GM12878 (cell line): ENCODE measurements at regions not wholly inside any gene's neighbourhood (a gene's known extent, or its start where the extent isn't known, plus 50 kb on each side); places are given as distances from the start of the nearest gene placed in this dataset.

Experiments
- ATAC-seq: fragments of 200-7000 bp; cut with Tn5 transposase; 3 replicates; pipeline ENCODE4 v1.9.1; 2020; ENCODE audit warnings: mild to moderate bottlenecking, moderate library complexity
- BruUV-seq: library from RNA; stranded (reverse); fragments of 400-500 nt; replicated peaks from 2 replicates; lab custom pipeline; 2021; lab: Mats Ljungman, UMichigan
- CTCF ChIA-PET: fragments of 300-600 bp; sonication (Branson Sonifier 250); formaldehyde crosslinking; extraction: SDS; loops from one replicate; lab custom pipeline; 2021; ENCODE audit warnings: inconsistent platforms; lab: Yijun Ruan, JAX
- POLR2A ChIA-PET: fragments of 350-600 bp; formaldehyde crosslinking; extraction: SDS; loops from one replicate; lab custom pipeline; 2021; ENCODE audit warnings: inconsistent platforms; lab: Charles Lee
- RAD21 ChIA-PET: fragments of 300-600 bp; sonication (Branson Sonifier 250); formaldehyde crosslinking; loops from one replicate; lab custom pipeline; 2023; ENCODE audit warnings: antibody characterized with exemption; ENCODE audit not compliant: unreplicated experiment; lab: Charles Lee
- SMC1A ChIA-PET: fragments of 300-600 bp; sonication (Branson Sonifier 250); formaldehyde crosslinking; loops from one replicate; lab custom pipeline; 2023; ENCODE audit not compliant: unreplicated experiment, uncharacterized antibody; lab: Charles Lee
- DNase-seq: peaks from one replicate; pipeline ENCODE4 v3.0.0-alpha.2; 2011; ENCODE audit warnings: low read depth, low spot score
- FAIRE-seq: peaks from 3 replicates; lab custom pipeline; 2011; peaks lifted over from hg19 to GRCh38; lab: Jason Lieb, UNC
- H2AFZ ChIP-seq: 2 replicates; pipeline ENCODE4 v1.6.0; 2011; ENCODE audit warnings: low read depth, low read length, control low read depth; ENCODE audit not compliant: control insufficient read depth
- H3K27ac ChIP-seq: 2 replicates; pipeline ENCODE4 v1.5.1; 2011; ENCODE audit warnings: control low read depth; ENCODE audit not compliant: control insufficient read depth, insufficient read depth
- H3K27me3 ChIP-seq, 2 experiments: replicated peaks in 1 of 2; 2 replicates each; pipeline versions ENCODE4 v1.6.0 to v1.6.1; 2011; ENCODE audit warnings: low read length in 1 of 2; ENCODE audit not compliant: control insufficient read depth in 2 of 2, insufficient read depth in 2 of 2
- H3K36me3 ChIP-seq, 2 experiments: 2 replicates each; pipeline ENCODE4 v1.5.1; 2011; ENCODE audit warnings: low read length in 1 of 2; ENCODE audit not compliant: control insufficient read depth in 2 of 2, insufficient read depth in 2 of 2
- H3K4me1 ChIP-seq: 2 replicates; pipeline ENCODE4 v1.6.1; 2011; ENCODE audit warnings: mild to moderate bottlenecking, low read length, moderate library complexity, mixed read lengths; ENCODE audit not compliant: control insufficient read depth, insufficient read depth
- H3K4me2 ChIP-seq: 2 replicates; pipeline ENCODE4 v1.6.0; 2011; ENCODE audit warnings: control low read depth; ENCODE audit not compliant: control insufficient read depth, insufficient read depth
- H3K4me3 ChIP-seq: fragments of 200-600 bp; sonication (generic); 2 replicates; pipeline ENCODE4 v1.5.1; 2016
- H3K79me2 ChIP-seq: 2 replicates; pipeline ENCODE4 v1.6.0; 2011; ENCODE audit warnings: low read length; ENCODE audit not compliant: control insufficient read depth, insufficient read depth
- H3K9ac ChIP-seq: 2 replicates; pipeline ENCODE4 v1.8.0; 2011; ENCODE audit warnings: low read length, control low read depth, mixed read lengths; ENCODE audit not compliant: control insufficient read depth, insufficient read depth
- H3K9me3 ChIP-seq: replicated peaks from 3 replicates; pipeline ENCODE4 v1.5.1; 2011; ENCODE audit warnings: mild to moderate bottlenecking, low read length; ENCODE audit not compliant: control insufficient read depth, insufficient read depth
- H4K20me1 ChIP-seq: 2 replicates; pipeline ENCODE4 v1.6.0; 2011; ENCODE audit not compliant: control insufficient read depth, insufficient read depth
- BRCA1 ChIP-seq: IDR thresholded peaks from 2 replicates; pipeline ENCODE4 v1.6.1; 2011; ENCODE audit warnings: low read depth, low read length, improper control_type of control experiment
- EGR1 ChIP-seq, 2 experiments: IDR thresholded peaks; 1 replicate in 1 of 2; 2 replicates in 1 of 2; pipeline ENCODE4 v1.6.1; 2011 to 2012; ENCODE audit warnings: low read depth in 2 of 2, low read length in 2 of 2, borderline replicate concordance in 1 of 2, mild to moderate bottlenecking in 1 of 2, moderate library complexity in 1 of 2
- ETV6 ChIP-seq, 2 experiments: fragments of 450-650 bp in 1 of 2; IDR thresholded peaks in 1 of 2; conservative IDR thresholded peaks in 1 of 2; 2 replicates each; pipeline ENCODE4 v1.6.1; 2014; ENCODE audit warnings: antibody characterized with exemption in 1 of 2, borderline replicate concordance in 1 of 2, low read depth in 1 of 2, mild to moderate bottlenecking in 1 of 2, moderate library complexity in 1 of 2
- IRF5 ChIP-seq: fragments of 450-650 bp; IDR thresholded peaks from 2 replicates; pipeline ENCODE4 v1.6.1; 2017; ENCODE audit warnings: borderline replicate concordance
- KAT2A ChIP-seq: conservative IDR thresholded peaks from 2 replicates; pipeline ENCODE4 v1.6.1; 2011; ENCODE audit warnings: low read depth, low read length; ENCODE audit not compliant: control insufficient read depth
- MAX ChIP-seq: IDR thresholded peaks from 2 replicates; pipeline ENCODE4 v1.6.1; 2012; ENCODE audit warnings: low read depth, low read length, improper control_type of control experiment
- MLLT1 ChIP-seq: fragments of 450-650 bp; IDR thresholded peaks from 2 replicates; pipeline ENCODE4 v1.6.1; 2016; ENCODE audit warnings: mild to moderate bottlenecking
- POLR2AphosphoS2 ChIP-seq: IDR thresholded peaks from 2 replicates; pipeline ENCODE4 v1.6.1; 2011; ENCODE audit warnings: low read depth, mild to moderate bottlenecking, low read length, improper control_type of control experiment, moderate library complexity
- SMC3 ChIP-seq: IDR thresholded peaks from 2 replicates; pipeline ENCODE4 v1.6.1; 2011; ENCODE audit warnings: low read length, improper control_type of control experiment, borderline replicate concordance
- SP1 ChIP-seq: IDR thresholded peaks from one replicate; pipeline ENCODE4 v1.6.1; 2011; ENCODE audit warnings: low read depth, low read length
- STAT1 ChIP-seq: fragments of 450-650 bp; conservative IDR thresholded peaks from 2 replicates; pipeline ENCODE4 v1.6.1; 2014; ENCODE audit warnings: antibody characterized with exemption, mild to moderate bottlenecking
- STAT3 ChIP-seq: IDR thresholded peaks from 2 replicates; pipeline ENCODE4 v1.6.1; 2011; ENCODE audit warnings: low read depth, low read length, improper control_type of control experiment
- USF1 ChIP-seq: IDR thresholded peaks from 2 replicates; pipeline ENCODE4 v1.6.1; 2011; ENCODE audit warnings: borderline replicate concordance, low read depth, mild to moderate bottlenecking, moderate library complexity, mixed read lengths, low read length; ENCODE audit not compliant: insufficient read depth; ENCODE audit errors: extremely low read length
- WGBS: methylation state at CpG from one replicate; pipeline ENCODE4 v1.1.6; 2016; ENCODE audit warnings: low lambda C conversion rate; ENCODE audit not compliant: insufficient replicate concordance, insufficient coverage; ENCODE audit errors: missing lambda C conversion rate; 5-methylcytosine and 5-hydroxymethylcytosine counted together
- in situ Hi-C: fragments of 300-500 bp; cut with MboI; formaldehyde crosslinking; loops from 9 replicates; pipeline ENCODE4 v1.14.3; 2018; ENCODE audit warnings: mixed read lengths
- intact Hi-C: fragments of 100-400 bp; cut with micrococcal nuclease; formaldehyde crosslinking; loops from one replicate; pipeline ENCODE4 v1.14.2; 2022; ENCODE audit not compliant: unreplicated experiment

GRCh38 chr16:72471317-72471924 lies 299.5 kb upstream of the PMFBP1 start:
- BruUV-seq, result no TSS peak
- H3K4me3 ChIP-seq, result no peak overlapping the region
- ATAC-seq, result no peak
- intact Hi-C loops (no loop called here), in situ Hi-C loops (no loop called here)
- no peak overlapping the region for H2AFZ ChIP-seq
- H3K9me3 ChIP-seq, result no peaks in the 10 kb centered on the region
- TF ChIP-seq MLLT1, result no peak
- TF ChIP-seq POLR2AphosphoS2, result no peak
- TF ChIP-seq STAT3, result no peak
- TF ChIP-seq STAT1, result no peak
- TF ChIP-seq MAX, result no peak
- TF ChIP-seq SMC3, result no peak
- TF ChIP-seq ETV6 (conservative IDR thresholded peaks at IDR 0.05 in 1 of 2, IDR thresholded peaks at IDR 0.05 in 1 of 2; ENCODE audit: borderline replicate concordance in 1 of 2, low read depth in 1 of 2), result no peak
- no peak for TF ChIP-seq KAT2A
- TF ChIP-seq BRCA1, result no peak
- TF ChIP-seq EGR1 (IDR thresholded peaks at IDR 0.05; ENCODE audit: borderline replicate concordance in 1 of 2, low read depth in 2 of 2, low read length in 2 of 2), result no peak
- TF ChIP-seq SP1, result no peak
- no peak for TF ChIP-seq USF1
- no peak for TF ChIP-seq IRF5
- no peaks in the 10 kb centered on the region for H3K27me3 ChIP-seq
- SMC1A ChIA-PET, result interaction anchor here (0.6 to 1.4 kb wide), 4 partner anchors 10 to 241 kb away, joined by 3 read pairs; no protein-coding TSS in a partner anchor
- H3K4me2 ChIP-seq, result no peak overlapping the region
- H4K20me1 ChIP-seq, result no peaks in the 10 kb centered on the region
- RAD21 ChIA-PET, result interaction anchor here (0.9 kb wide), 1 partner anchor 347 kb away, joined by 3 read pairs; no protein-coding TSS in a partner anchor
- no peak for DNase-seq
- no peaks in the 10 kb centered on the region for H3K4me1 ChIP-seq
- no peak for FAIRE-seq
- no peaks in the 10 kb centered on the region for H3K79me2 ChIP-seq
- WGBS, result 98% methylated on average over 12 of the region's 12 CpGs
- CTCF ChIA-PET, result interaction anchor here (1.2 to 2.7 kb wide), 4 partner anchors 13 to 725 kb away, joined by 3 to 15 read pairs (median 6); no protein-coding TSS in a partner anchor
- no peak overlapping the region for H3K27ac ChIP-seq
- POLR2A ChIA-PET, result no interaction called here
- no peak overlapping the region for H3K9ac ChIP-seq
- H3K36me3 ChIP-seq, result no peaks in the 10 kb centered on the region
